GM23338 (cell line): ENCODE measurements at regions not wholly inside any gene's neighbourhood (a gene's known extent, or its start where the extent isn't known, plus 50 kb on each side); places are given as distances from the start of the nearest gene placed in this dataset.
"Not testable (repeated sequence)": the region's sequence is repeated elsewhere in the genome, so short reads cannot be mapped to it uniquely, and the experiment has no call there.

Experiments used
- ATAC-seq: fragments of 200-7000 bp; cut with Tn5 transposase; 3 replicates; pipeline ENCODE4 v1.9.1; 2020
- DNase-seq: peaks from one replicate; pipeline ENCODE4 v3.0.0-alpha.2; 2015; ENCODE audit warnings: low spot score
- H2AFZ ChIP-seq: fragments of 200-600 bp; sonication (generic); 2 replicates; pipeline ENCODE4 v1.8.0; 2016; ENCODE audit warnings: antibody characterized with exemption, mild to moderate bottlenecking, moderate library complexity
- H3F3A ChIP-seq: fragments of 200-600 bp; sonication (generic); replicated peaks from 2 replicates; pipeline ENCODE4 v1.8.0; 2017; ENCODE audit warnings: antibody characterized with exemption, mixed run types, low read depth
- H3K27ac ChIP-seq: fragments of 200-600 bp; sonication (generic); 2 replicates; pipeline ENCODE4 v1.6.1; 2016; ENCODE audit warnings: low read depth
- H3K27me3 ChIP-seq: fragments of 200-600 bp; sonication (generic); 2 replicates; pipeline ENCODE4 v1.8.0; 2016; ENCODE audit warnings: mild to moderate bottlenecking, mixed run types, moderate library complexity; ENCODE audit not compliant: insufficient read depth
- H3K36me3 ChIP-seq: fragments of 200-600 bp; sonication (generic); 2 replicates; pipeline ENCODE4 v1.8.0; 2016; ENCODE audit warnings: mild to moderate bottlenecking; ENCODE audit not compliant: insufficient read depth
- H3K4me1 ChIP-seq: fragments of 200-600 bp; sonication (generic); 2 replicates; pipeline ENCODE4 v1.8.0; 2016; ENCODE audit warnings: mild to moderate bottlenecking, moderate library complexity; ENCODE audit not compliant: insufficient read depth
- H3K4me2 ChIP-seq: fragments of 200-600 bp; sonication (generic); 2 replicates; pipeline ENCODE4 v1.7.1; 2017; ENCODE audit warnings: mixed run types
- H3K4me3 ChIP-seq: fragments of 200-600 bp; sonication (generic); 2 replicates; pipeline ENCODE4 v1.6.1; 2016; ENCODE audit warnings: mixed run types
- H3K79me2 ChIP-seq: fragments of 200-600 bp; sonication (generic); replicated peaks from 2 replicates; pipeline ENCODE4 v1.8.0; 2017; ENCODE audit warnings: mild to moderate bottlenecking; ENCODE audit not compliant: insufficient read depth
- H3K9me2 ChIP-seq: fragments of 200-600 bp; sonication (generic); 2 replicates; pipeline ENCODE4 v1.8.0; 2017; ENCODE audit not compliant: insufficient read depth
- H4K20me1 ChIP-seq: fragments of 200-600 bp; sonication (generic); replicated peaks from 2 replicates; pipeline ENCODE4 v1.8.0; 2017; ENCODE audit warnings: mild to moderate bottlenecking; ENCODE audit not compliant: insufficient read depth
- H3K27ac Mint-ChIP-seq: 2 replicates; pipeline ENCODE4 v1.8.0; 2020; ENCODE audit warnings: inconsistent platforms, mild to moderate bottlenecking, moderate library complexity, mixed read lengths
- H3K27me3 Mint-ChIP-seq: 3 replicates; pipeline ENCODE4 v1.8.0; 2022; ENCODE audit warnings: low read depth, mild to moderate bottlenecking, moderate library complexity, mixed read lengths, inconsistent platforms; ENCODE audit not compliant: insufficient read depth, poor library complexity
- H3K36me3 Mint-ChIP-seq: 3 replicates; pipeline ENCODE4 v1.8.0; 2021; ENCODE audit warnings: low read depth, mild to moderate bottlenecking, inconsistent platforms, moderate library complexity, mixed read lengths
- H3K4me1 Mint-ChIP-seq: 3 replicates; pipeline ENCODE4 v1.8.0; 2020; ENCODE audit warnings: mild to moderate bottlenecking, inconsistent platforms, mixed read lengths
- H3K4me3 Mint-ChIP-seq: 3 replicates; pipeline ENCODE4 v1.8.0; 2021; ENCODE audit warnings: moderate library complexity, mild to moderate bottlenecking, inconsistent platforms, mixed read lengths
- H3K9me3 Mint-ChIP-seq: 3 replicates; pipeline ENCODE4 v1.8.0; 2020; ENCODE audit warnings: moderate library complexity, mild to moderate bottlenecking, inconsistent platforms, mixed read lengths
- JUNB ChIP-seq: IDR thresholded peaks from one replicate; pipeline ENCODE4 v1.6.1; 2016; ENCODE audit warnings: antibody characterized with exemption; ENCODE audit not compliant: unreplicated experiment
- NANOG ChIP-seq: IDR thresholded peaks from 2 replicates; pipeline ENCODE4 v1.6.1; 2016; ENCODE audit warnings: antibody characterized with exemption, borderline replicate concordance
- REST ChIP-seq: IDR thresholded peaks from one replicate; pipeline ENCODE4 v1.6.1; 2018; ENCODE audit warnings: antibody characterized with exemption; ENCODE audit not compliant: unreplicated experiment
- TF ChIP-seq, protein P1 (sequence below): fragments of 250-450 bp; sonication (Bioruptor Pico); IDR thresholded peaks from 2 replicates; pipeline ENCODE4 v1.5.0; 2020; ENCODE audit warnings: mild to moderate bottlenecking, moderate library complexity

GRCh38 chr5:63743096-63743798 lies 219.0 kb downstream of the HTR1A start:
- Histone ChIP-seq H3K4me1 (no peaks in the 10 kb centered on the region), H3F3A (no peaks in the 10 kb centered on the region), H3K27me3 (no peaks in the 10 kb centered on the region), H4K20me1 (no peaks in the 10 kb centered on the region), H3K79me2 (no peaks in the 10 kb centered on the region), H3K27ac (no peak overlapping the region), H3K9me2 (no peaks in the 10 kb centered on the region), H3K36me3 (no peaks in the 10 kb centered on the region), H3K4me2 (no peak overlapping the region), H3K4me3 (no peak overlapping the region), H2AFZ (no peak overlapping the region)
- ATAC-seq (no peak), DNase-seq (no peak)
- Mint-ChIP-seq H3K4me1 (no peaks in the 10 kb centered on the region), H3K9me3 (peaks cover 6% of the 10 kb centered on the region; the same call in 2 of the 3 replicates), H3K27me3 (no peaks in the 10 kb centered on the region), H3K36me3 (no peaks in the 10 kb centered on the region), H3K4me3 (no peak overlapping the region), H3K27ac (no peak overlapping the region)
- TF ChIP-seq JUNB (no peak), REST (no peak), NANOG (no peak)
- TF ChIP-seq, protein P1, sequence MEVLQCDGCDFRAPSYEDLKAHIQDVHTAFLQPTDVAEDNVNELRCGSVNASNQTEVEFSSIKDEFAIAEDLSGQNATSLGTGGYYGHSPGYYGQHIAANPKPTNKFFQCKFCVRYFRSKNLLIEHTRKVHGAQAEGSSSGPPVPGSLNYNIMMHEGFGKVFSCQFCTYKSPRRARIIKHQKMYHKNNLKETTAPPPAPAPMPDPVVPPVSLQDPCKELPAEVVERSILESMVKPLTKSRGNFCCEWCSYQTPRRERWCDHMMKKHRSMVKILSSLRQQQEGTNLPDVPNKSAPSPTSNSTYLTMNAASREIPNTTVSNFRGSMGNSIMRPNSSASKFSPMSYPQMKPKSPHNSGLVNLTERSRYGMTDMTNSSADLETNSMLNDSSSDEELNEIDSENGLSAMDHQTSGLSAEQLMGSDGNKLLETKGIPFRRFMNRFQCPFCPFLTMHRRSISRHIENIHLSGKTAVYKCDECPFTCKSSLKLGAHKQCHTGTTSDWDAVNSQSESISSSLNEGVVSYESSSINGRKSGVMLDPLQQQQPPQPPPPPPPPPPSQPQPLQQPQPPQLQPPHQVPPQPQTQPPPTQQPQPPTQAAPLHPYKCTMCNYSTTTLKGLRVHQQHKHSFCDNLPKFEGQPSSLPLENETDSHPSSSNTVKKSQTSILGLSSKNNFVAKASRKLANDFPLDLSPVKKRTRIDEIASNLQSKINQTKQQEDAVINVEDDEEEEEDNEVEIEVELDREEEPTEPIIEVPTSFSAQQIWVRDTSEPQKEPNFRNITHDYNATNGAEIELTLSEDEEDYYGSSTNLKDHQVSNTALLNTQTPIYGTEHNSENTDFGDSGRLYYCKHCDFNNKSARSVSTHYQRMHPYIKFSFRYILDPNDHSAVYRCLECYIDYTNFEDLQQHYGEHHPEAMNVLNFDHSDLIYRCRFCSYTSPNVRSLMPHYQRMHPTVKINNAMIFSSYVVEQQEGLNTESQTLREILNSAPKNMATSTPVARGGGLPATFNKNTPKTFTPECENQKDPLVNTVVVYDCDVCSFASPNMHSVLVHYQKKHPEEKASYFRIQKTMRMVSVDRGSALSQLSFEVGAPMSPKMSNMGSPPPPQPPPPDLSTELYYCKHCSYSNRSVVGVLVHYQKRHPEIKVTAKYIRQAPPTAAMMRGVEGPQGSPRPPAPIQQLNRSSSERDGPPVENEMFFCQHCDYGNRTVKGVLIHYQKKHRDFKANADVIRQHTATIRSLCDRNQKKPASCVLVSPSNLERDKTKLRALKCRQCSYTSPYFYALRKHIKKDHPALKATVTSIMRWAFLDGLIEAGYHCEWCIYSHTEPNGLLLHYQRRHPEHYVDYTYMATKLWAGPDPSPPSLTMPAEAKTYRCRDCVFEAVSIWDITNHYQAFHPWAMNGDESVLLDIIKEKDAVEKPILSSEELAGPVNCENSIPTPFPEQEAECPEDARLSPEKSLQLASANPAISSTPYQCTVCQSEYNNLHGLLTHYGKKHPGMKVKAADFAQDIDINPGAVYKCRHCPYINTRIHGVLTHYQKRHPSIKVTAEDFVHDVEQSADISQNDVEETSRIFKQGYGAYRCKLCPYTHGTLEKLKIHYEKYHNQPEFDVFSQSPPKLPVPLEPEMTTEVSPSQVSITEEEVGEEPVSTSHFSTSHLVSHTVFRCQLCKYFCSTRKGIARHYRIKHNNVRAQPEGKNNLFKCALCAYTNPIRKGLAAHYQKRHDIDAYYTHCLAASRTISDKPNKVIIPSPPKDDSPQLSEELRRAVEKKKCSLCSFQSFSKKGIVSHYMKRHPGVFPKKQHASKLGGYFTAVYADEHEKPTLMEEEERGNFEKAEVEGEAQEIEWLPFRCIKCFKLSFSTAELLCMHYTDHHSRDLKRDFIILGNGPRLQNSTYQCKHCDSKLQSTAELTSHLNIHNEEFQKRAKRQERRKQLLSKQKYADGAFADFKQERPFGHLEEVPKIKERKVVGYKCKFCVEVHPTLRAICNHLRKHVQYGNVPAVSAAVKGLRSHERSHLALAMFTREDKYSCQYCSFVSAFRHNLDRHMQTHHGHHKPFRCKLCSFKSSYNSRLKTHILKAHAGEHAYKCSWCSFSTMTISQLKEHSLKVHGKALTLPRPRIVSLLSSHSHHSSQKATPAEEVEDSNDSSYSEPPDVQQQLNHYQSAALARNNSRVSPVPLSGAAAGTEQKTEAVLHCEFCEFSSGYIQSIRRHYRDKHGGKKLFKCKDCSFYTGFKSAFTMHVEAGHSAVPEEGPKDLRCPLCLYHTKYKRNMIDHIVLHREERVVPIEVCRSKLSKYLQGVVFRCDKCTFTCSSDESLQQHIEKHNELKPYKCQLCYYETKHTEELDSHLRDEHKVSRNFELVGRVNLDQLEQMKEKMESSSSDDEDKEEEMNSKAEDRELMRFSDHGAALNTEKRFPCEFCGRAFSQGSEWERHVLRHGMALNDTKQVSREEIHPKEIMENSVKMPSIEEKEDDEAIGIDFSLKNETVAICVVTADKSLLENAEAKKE (CRISPR knock-in tag), result no peak

- not testable (repeated sequence) for ATAC-seq, H2AFZ ChIP-seq, H3K9me2 ChIP-seq, H3K9me3 Mint-ChIP-seq, H3K79me2 ChIP-seq, H3K27me3 Mint-ChIP-seq, H3K4me3 Mint-ChIP-seq, H3K36me3 ChIP-seq, H3K4me1 Mint-ChIP-seq, H3F3A ChIP-seq, H3K4me3 ChIP-seq, H3K4me2 ChIP-seq, H3K4me1 ChIP-seq, H4K20me1 ChIP-seq, H3K27ac ChIP-seq, H3K27me3 ChIP-seq, H3K36me3 Mint-ChIP-seq, H3K27ac Mint-ChIP-seq, DNase-seq
These were observed 229.4 kb downstream of the HTR1A start for GRCh38 chr5:63732880-63733279.
